Left kidney (tissue), 1 donor: ENCODE measurements at regions not wholly inside any gene's neighbourhood (a gene's known extent, or its start where the extent isn't known, plus 50 kb on each side); places are given as distances from the start of the nearest gene placed in this dataset.

ENCODE experiments used
- DNase-seq: peaks from one replicate; pipeline ENCODE4 v3.0.0-alpha.2; 2013

DNA sequence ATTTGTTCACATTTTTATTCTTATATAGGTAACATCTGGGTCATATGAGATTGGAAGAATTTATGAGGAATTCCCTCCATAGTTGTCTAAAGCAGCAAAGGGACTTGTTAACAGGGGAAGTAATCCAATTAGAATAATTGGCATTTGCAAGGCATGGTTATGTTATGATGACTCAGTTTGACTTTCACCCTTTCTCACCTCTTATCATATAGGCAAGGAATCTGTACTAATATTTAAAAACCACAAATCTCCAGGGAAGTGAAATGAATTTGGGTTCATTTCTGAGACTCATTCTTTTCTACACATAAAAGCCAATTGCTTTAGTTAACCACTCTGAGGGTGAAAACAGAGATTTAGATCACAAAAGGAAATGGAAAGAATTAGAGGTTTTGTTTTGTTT is 281.5 kb upstream of the DKK2 start:
- DNase-seq = no peak

GRCh38 chr4:107315584-107315983 is 279.5 kb upstream of the DKK2 start:
- DNase-seq = no peak

- DNase-seq = no peak
Measured at GRCh38 chr4:107314156-107314555, 278.0 kb upstream of the DKK2 start.

DNA sequence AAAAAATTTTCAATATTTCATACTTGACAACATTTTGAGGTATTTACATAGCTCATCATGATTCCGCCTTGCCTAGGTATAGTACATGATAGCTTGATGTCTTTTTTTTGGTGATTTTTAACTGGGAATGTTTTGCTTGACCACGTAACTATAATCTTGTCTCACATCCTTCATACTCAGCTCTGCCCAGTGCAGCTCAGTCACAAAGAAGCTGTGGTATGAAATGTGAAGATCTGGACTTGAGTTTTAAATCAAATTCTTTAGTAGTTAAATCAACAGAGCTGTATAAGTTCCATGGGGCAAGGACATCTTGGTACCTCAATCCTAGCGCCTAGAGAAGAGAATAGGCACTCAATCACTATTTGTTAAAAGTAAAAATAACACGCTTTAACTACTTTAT is 276.3 kb upstream of the DKK2 start:
- no peak for DNase-seq

DNA sequence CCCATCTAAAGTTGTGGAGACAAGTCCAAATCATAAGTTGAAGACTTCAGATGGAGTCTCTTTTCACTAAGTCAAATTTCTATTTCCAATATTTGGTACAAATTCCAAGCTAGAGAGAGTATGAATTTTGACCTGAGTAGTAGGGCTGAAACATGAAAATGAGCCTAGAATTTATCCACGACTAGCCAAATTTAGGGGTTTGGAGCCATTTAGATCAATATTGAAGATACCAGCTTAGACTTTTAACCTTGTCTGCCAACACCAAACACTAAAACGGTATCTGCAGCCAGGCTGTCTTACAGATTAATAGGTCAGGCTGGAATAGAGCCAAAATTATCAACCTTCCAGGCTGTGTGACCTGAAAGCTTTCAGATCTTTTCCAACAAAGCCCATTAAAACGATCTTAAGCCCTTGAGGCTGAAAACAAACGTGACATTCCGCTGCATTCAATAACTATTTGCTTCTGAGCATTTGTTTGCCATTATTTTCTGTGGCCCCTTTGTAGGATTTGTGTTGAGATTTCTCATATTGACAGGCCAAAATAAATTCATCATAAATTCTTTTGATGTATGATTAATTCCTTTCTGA is 268.7 kb upstream of the DKK2 start:
- no peak for DNase-seq

DNA sequence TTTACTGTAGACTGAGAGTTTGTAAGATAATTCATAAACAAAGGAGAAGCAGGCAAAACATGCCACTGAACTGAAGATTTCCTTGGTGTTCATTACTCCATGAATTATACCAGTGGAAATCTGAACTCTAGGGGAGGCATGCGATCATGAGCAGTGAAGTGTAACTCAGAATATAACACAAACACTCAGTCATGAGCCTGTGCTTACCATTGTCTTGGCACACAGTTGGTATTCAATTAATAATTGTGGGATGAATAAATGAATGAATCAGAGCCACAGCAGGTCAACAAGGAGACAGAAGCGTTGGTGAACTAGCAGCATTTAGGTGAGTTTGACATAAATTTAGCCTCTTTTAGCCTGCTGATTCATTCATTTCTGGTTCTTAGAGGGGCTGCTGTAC is 263.5 kb upstream of the DKK2 start:
- no peak for DNase-seq

DNA sequence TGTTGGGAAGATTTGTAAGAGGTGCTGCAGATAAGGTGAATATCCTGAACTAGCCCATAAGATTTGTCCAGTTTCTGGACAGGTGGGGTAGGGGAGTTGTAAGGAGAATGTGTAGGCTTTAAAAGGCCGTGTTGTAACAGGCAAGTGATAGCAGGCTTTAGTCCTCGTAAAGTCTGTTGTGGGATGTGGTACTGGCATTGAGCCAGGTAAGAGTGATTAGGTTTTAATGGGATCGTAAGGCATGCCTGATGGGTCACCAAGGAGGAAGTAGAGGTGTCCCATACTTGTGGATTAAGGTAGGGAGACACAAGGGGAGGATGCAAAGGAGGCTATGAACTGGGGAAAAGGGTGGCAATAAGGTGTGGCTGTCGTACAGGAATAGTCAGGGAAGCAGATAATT is 256.9 kb upstream of the DKK2 start:
- no peak for DNase-seq

DNA sequence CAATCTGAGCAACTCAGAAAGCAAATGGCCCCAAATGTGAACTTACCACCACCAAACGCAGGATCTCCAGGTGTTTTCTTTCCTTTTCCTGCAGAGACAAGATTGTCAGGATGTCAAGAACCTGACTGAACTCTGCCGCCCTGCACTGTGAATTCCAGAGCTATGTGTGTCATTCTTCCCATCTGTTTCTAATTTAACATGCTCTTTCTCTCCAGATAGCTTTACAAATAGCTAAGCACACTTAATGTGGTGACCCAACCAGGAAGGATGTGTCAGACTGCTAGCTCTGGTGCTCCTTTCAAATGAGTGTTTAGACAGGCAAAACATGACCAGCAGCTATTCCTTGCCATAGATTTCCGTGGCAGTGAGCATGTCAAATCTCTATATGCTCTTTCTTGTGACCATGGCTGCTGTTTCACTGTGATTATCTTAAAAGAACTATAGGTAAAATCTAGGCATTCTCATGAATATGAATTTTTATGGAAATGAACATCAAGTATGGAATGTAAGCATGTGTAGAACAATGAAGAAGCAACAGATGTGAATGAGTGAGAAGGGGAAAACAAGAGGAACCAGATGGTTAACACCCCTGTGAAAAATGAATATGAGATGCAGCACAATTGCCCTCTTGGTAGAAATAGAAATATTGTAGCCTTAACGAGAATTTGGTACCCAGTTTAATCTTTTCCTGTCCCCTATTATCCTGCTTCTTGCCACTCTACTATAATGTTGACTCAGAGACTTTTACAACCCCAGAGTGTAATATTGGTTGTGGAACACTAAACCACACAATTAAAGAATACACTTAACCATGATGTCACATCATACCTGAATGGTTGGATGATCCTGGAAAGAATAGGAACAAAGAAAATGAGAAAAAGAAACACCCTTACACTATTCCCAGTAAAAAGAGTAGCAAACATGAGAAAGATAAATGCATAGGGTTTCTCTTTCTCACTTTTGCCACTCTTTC is 247.8 kb upstream of the DKK2 start:
- DNase-seq = no peak

DNA sequence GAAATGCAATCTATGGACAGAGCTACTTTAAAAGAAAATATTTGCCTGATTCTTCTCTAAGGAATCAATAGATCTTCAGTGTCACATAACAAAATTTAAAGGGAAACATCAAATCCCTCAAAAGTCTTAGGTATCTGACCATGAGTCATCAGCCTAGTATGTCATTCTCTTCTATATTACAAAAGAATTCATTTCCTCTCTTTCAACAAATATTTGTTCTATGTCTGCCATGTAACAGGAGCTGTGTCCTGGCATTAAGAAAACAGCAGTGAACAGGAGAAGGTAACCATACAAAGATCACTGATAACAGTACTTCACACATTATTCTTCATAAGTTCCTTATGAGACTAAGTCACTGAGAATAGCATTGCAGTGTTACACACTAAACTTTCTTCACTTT is 243.6 kb upstream of the DKK2 start:
- no peak for DNase-seq

DNA sequence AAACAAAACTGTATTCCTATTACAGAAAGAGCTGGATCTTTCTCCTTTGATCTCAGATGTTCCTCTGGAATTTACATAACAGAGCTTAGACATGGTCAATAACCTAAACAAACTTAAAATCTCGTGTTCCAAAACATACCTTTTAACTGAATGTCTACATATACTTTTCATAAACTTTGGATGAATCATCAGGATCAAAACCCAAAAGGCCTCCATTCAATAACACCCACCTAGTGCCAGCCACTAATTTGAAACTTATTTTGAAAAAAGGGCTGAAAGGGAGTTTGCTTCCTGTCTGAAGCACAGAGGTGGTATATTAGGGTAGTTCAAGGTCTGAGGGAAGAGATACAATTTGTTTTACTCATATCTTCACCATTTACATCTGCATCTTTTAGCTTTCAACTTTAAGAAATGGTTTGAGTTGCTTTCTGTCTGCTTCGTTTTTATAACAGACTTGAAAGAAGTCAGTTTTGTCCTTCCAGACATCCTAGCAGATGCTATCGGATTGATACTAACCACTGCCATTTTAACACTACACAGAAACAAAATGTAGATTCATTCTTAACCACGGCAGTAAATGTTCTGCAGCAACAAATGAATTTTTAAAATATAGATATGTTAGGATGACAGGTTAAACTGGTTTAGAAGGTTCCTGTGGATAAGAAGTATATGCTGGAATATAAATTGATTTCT is 242.8 kb upstream of the DKK2 start:
- no peak for DNase-seq

GRCh38 chr4:107276052-107276451 is 239.9 kb upstream of the DKK2 start:
- DNase-seq = no peak

DNA sequence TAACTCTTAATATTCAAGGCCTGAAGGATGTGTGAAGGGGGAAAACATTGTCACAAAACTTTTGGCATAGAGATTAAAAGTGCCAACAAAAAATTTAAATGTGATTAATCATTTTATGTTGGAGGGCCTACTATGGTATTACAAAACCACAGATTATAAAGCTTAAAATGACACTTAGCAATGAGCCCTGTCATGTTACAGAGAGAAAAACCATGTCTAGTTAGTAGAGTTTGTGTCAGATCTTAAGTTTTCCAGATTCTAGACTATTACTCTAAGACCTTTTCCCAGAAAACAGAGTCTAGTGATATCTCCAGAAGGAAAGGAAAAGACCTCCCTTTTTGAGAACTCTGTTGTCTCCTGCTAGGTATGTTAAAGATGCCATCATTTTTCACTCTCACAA is 239.1 kb upstream of the DKK2 start:
- no peak for DNase-seq

DNA sequence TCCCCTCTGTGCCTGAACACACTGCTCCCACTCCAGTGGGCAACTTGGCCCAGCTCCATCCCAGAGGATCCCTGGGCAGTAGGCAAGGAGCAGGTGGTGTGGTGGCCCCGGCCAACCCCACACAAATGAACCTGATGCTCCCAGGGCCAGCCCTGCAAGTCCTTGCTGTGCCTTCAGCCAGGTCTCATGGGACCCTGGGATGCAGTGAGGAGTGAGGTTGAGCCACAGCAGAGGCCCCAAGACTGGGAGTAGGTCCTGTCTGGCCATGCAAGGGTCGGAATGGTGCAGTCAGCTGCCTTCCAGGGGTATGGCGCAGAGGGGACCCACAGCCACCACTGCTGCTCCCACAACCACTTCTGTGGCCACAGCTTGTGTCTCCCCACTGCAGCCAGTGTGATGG is 234.5 kb upstream of the DKK2 start:
- DNase-seq = no peak

DNA sequence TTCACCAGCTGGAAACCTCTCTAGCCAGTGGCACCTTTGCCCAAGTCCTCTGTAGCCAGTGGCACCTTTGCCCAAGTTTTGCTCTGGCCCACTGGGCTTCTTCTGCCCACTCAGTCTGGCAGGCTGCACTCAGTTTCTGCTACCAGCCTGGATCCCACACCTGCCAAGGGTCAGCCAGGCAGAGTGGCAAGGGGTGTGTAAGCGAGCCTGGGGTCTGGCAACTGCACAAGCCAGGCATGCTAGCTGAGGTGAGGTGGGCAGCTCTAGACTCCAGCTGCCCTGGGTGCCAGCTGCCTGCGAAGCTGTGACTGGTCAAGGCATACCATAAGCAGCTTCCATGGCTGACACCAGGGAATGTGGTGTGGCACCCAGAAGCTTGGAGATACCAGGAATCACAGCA is 233.1 kb upstream of the DKK2 start:
- DNase-seq = no peak

DNA sequence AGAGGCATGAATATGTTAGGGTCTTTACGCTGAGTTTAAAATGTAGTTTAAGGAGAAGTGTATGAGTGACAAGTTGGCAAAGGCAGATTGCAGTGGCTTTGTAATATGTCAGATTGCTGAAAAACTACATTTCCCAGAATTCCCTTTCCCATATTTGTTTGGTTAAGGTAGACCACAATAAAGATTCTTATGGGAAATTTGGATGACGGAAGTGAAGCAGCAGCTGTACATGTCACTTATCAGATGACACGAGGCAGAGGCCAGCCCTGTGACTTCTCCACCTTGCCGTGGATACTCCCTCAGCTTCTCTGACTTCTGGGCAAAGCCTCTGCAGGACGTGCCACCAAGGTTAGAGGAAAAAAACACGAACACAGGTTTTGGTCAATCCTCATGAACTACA is 229.7 kb upstream of the DKK2 start:
- DNase-seq = no peak

- no peak for DNase-seq
Measured at GRCh38 chr4:107261241-107261874, 225.2 kb upstream of the DKK2 start.

DNA sequence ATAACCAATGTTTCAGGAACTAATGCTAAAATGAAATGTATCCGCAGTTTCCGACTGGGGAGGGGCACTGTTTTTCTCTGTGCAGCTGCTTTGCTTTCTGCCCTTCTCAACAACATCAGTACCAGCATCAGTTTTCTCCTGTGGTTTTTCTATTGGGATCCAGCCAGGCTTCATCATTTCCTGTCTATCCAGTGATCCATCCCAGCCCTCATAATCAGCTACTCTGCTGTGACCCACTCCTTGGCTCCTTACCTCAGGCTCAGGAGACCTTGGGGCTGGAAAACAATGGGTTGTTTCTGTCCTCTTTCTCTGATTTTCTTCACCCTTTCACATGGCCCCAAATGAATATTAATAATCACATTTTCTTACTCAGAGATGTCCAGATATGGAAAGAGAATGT is 222.2 kb upstream of the DKK2 start:
- no peak for DNase-seq

DNA sequence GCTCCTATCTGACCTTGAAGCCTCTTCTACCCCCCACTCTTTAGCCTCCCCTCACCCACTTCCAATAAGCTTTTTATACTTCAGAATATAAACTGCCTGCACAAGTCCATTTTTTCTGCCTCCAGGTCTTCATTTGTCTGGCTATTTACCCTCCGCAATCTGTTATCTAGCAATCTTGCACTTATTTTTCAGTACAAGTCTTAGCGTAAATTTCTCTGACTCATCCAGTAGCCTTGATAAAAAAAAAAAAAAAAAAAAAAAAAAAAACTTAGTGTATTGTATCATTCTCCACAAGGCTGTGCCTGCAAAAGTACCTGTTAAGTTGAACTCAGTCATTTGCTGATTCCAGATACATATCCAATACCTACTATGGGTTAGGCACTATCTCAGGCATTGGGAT is 219.5 kb upstream of the DKK2 start:
- DNase-seq = no peak

GRCh38 chr4:107255114-107255513 is 219.0 kb upstream of the DKK2 start:
- no peak for DNase-seq

DNA sequence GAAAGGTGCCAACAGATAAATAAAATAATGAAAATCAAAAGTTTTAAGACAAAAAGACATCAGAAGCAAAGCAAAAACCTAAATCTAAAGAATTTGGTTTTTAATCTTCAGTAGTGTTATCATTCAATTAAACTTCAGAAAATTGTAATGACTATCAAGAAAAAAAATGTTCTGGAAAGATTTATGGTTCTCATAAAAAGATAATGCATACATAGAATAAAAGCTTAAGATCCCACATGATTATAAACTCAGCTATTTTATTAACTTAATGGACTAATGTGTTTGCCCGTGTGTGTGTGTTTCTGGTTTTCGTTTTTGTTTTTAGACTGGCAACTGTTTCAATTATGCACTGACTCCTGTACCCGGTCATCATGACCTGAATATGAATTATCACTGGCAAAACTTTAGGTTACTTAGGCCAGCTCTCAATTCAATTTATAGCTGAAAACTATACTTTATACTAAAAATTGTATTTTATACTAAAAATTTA is 217.5 kb upstream of the DKK2 start:
- no peak for DNase-seq

DNA sequence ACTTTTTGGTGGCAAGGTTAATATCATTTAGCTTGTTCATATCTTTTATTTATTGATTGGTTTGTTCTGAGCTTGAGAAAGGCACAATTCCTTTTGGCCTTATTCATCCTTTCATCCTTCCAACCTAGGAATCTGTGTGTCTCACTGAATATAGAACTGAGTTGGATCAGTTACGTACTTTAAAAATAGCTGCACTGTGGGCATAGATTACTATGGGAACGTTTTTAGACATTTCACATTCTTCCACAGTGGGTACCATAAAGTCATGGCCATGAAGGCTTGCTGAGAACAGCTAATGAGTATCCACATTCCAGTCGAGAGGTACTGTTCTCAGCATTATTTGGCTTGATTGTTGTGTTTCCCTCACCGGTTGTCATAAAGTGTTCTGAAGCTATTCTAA is 217.0 kb upstream of the DKK2 start:
- DNase-seq = no peak

DNA sequence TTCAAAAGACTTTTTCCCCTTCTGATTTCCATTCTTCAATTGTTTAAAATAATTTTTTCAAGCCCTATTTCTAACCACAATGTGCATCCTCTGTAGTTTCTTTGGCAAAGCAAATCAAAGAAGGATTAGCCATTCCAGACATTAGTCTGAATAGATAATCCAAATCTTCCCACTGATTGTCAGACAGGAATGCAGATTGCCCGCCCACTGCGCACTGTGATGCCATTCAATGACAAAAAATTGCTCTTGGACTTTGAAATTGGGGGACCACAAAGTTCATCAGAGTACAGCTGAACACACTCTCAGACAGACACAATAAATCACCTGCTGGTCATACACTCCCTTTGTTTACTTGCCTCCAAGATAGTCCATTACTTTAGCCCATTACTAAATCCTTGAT is 216.5 kb upstream of the DKK2 start:
- no peak for DNase-seq

- DNase-seq = no peak
Measured at GRCh38 chr4:107248571-107248970, 212.5 kb upstream of the DKK2 start.
